Osteocyte (in vitro differentiated cells): ENCODE measurements at regions not wholly inside any gene's neighbourhood (a gene's known extent, or its start where the extent isn't known, plus 50 kb on each side); places are given as distances from the start of the nearest gene placed in this dataset.
"Not testable (repeated sequence)": the region's sequence is repeated elsewhere in the genome, so short reads cannot be mapped to it uniquely, and the experiment has no call there.

Experiments
- DNase-seq: peaks from one replicate; pipeline ENCODE4 v3.0.0; 2021; ENCODE audit warnings: mixed read lengths; ENCODE audit not compliant: unreplicated experiment; ENCODE audit errors: extremely low spot score
- H3K27ac Mint-ChIP-seq: one replicate; pipeline ENCODE4 v1.8.0; 2021; ENCODE audit warnings: mild to moderate bottlenecking, mixed read lengths; ENCODE audit not compliant: unreplicated experiment
- H3K27me3 Mint-ChIP-seq: one replicate; pipeline ENCODE4 v1.8.0; 2021; ENCODE audit warnings: mixed read lengths; ENCODE audit not compliant: unreplicated experiment
- H3K36me3 Mint-ChIP-seq: one replicate; pipeline ENCODE4 v1.8.0; 2021; ENCODE audit warnings: mixed read lengths; ENCODE audit not compliant: unreplicated experiment
- H3K4me1 Mint-ChIP-seq: one replicate; pipeline ENCODE4 v1.8.0; 2021; ENCODE audit warnings: mixed read lengths; ENCODE audit not compliant: unreplicated experiment
- H3K4me3 Mint-ChIP-seq: one replicate; pipeline ENCODE4 v1.8.0; 2021; ENCODE audit warnings: mild to moderate bottlenecking, moderate library complexity, mixed read lengths; ENCODE audit not compliant: unreplicated experiment
- H3K9me3 Mint-ChIP-seq: one replicate; pipeline ENCODE4 v1.8.0; 2021; ENCODE audit warnings: mixed read lengths; ENCODE audit not compliant: unreplicated experiment
- CTCF ChIP-seq: fragments of 200-600 bp; sonication (generic); IDR thresholded peaks from 2 replicates; pipeline ENCODE4 v1.5.0; 2021; ENCODE audit warnings: antibody characterized with exemption, mild to moderate bottlenecking, moderate library complexity

DNA sequence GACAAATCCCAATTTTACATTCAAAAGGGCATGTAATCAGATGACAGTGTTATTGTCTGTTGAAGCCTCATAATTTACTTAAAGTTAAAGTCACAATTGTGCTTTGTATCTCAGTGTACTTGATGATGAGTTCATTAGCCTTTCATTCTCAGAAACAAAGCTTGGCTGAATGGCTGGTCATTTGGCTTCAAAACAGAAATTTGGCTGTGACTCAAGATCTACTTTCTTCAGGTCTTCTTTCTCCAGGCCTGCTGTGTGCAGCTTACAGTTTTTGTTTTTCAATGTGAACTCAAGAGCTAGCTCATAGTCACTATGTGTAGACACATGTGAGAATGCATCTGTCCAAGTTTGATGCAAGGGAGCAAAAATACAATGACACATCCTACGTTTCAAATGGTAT lies 2003.6 kb upstream of the WWC1 start:
- Mint-ChIP-seq H3K4me1 (no peaks in the 10 kb centered on the region), H3K27me3 (no peaks in the 10 kb centered on the region), H3K36me3 (no peaks in the 10 kb centered on the region), H3K9me3 (peaks cover 13% of the 10 kb centered on the region), H3K27ac (no peak overlapping the region), H3K4me3 (no peak overlapping the region)
- no peak for TF ChIP-seq CTCF
- no peak for DNase-seq

GRCh38 chr5:166291800-166292199 lies 1999.6 kb upstream of the WWC1 start:
- H3K27me3 Mint-ChIP-seq, H3K4me1 Mint-ChIP-seq, DNase-seq, H3K36me3 Mint-ChIP-seq, H3K27ac Mint-ChIP-seq, H3K4me3 Mint-ChIP-seq: not testable (repeated sequence)
- peaks cover 17% of the 10 kb centered on the region for H3K9me3 Mint-ChIP-seq

GRCh38 chr5:166293892-166294291 lies 1997.6 kb upstream of the WWC1 start:
- Mint-ChIP-seq H3K27me3 (no peaks in the 10 kb centered on the region), H3K4me1 (no peaks in the 10 kb centered on the region), H3K36me3 (no peaks in the 10 kb centered on the region), H3K27ac (no peak overlapping the region), H3K9me3 (peaks cover 24% of the 10 kb centered on the region), H3K4me3 (no peak overlapping the region)
- DNase-seq: no peak
- TF ChIP-seq CTCF: no peak

DNA sequence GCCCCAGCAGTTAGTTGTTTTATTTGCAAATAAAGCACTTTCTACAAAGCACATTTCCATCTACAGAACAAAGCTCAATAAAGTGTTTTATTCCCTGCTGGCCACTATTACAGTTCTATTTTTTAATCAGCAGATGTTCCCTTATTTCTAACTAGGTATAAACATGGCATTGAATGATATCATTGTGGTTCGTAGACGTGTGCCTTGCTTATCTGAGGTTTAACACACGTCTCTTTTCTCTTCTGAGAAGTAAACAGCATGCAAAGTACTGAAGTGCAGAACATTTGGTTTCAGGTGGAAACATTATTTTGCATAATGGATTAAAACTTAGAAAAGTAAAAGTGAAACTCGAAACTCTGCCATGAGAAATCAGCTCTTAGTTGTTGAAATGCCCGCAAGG lies 1989.3 kb upstream of the WWC1 start:
- H3K4me1 Mint-ChIP-seq: no peaks in the 10 kb centered on the region
- DNase-seq: no peak
- H3K36me3 Mint-ChIP-seq: no peaks in the 10 kb centered on the region
- no peak overlapping the region for H3K4me3 Mint-ChIP-seq
- no peak for TF ChIP-seq CTCF
- no peaks in the 10 kb centered on the region for H3K27me3 Mint-ChIP-seq
- peaks cover 11% of the 10 kb centered on the region for H3K9me3 Mint-ChIP-seq
- H3K27ac Mint-ChIP-seq: no peak overlapping the region

- Mint-ChIP-seq H3K9me3 (no peaks in the 10 kb centered on the region), H3K4me1 (no peaks in the 10 kb centered on the region), H3K36me3 (no peaks in the 10 kb centered on the region), H3K4me3 (no peak overlapping the region), H3K27me3 (no peaks in the 10 kb centered on the region), H3K27ac (no peak overlapping the region)
- no peak for TF ChIP-seq CTCF
- no peak for DNase-seq
These were observed 1974.0 kb upstream of the WWC1 start for GRCh38 chr5:166317425-166317824.

DNA sequence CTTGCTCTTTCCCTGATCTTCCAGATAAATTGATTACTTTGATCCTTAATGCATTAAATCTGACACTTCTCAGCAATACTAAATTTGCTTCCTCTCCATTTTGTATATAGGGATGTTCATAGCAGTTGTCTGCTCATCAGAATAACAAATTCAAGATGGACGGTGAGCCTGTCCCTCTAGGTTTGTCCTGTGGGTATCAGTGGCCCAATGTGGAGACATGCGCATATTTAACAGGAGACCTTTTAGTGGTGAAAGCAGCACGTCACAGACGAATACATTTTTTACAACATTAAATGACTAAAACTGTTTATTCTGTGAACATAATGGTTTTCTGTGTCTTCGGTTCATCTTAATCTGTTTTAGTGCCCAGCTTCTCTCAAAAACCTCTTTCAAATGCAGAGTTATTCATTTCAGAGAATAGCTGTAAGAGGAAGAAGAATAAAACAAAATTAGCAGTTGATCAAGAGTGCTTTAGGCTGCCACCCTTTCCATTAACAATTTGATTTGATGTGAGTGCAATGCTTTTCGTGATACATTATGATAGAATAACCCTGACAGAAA lies 1970.4 kb upstream of the WWC1 start:
- H3K36me3 Mint-ChIP-seq: no peaks in the 10 kb centered on the region
- peaks cover 3% of the 10 kb centered on the region for H3K9me3 Mint-ChIP-seq
- DNase-seq: no peak
- H3K4me1 Mint-ChIP-seq: no peaks in the 10 kb centered on the region
- H3K27ac Mint-ChIP-seq: no peak overlapping the region
- peaks cover 2% of the 10 kb centered on the region for H3K27me3 Mint-ChIP-seq
- TF ChIP-seq CTCF: no peak
- no peak overlapping the region for H3K4me3 Mint-ChIP-seq
